WTC11 (cell line): ENCODE measurements at regions not wholly inside any gene's neighbourhood (a gene's known extent, or its start where the extent isn't known, plus 50 kb on each side); places are given as distances from the start of the nearest gene placed in this dataset.

Source experiments
- ATAC-seq: fragments of 200-7000 bp; cut with Tn5 transposase; 2 replicates; pipeline ENCODE4 v1.10.0; 2021; ENCODE audit warnings: mild to moderate bottlenecking, moderate library complexity
- CTCF ChIA-PET: fragments of 300-600 bp; sonication (Branson Sonifier 250); formaldehyde crosslinking; loops from one replicate; lab custom pipeline; 2021; ENCODE audit warnings: antibody characterized with exemption; lab: Charles Lee
- POLR2A ChIA-PET: fragments of 350-600 bp; sonication (Branson Sonifier 250); formaldehyde crosslinking; loops from one replicate; lab custom pipeline; 2021; ENCODE audit warnings: antibody characterized with exemption; lab: Charles Lee
- DNase-seq: peaks from one replicate; pipeline ENCODE4 v3.0.0; 2021; ENCODE audit warnings: low spot score
- H3K27ac Mint-ChIP-seq: 2 replicates; pipeline ENCODE4 v1.8.0; 2021; ENCODE audit warnings: mixed read lengths
- H3K27me3 Mint-ChIP-seq: 2 replicates; pipeline ENCODE4 v1.8.0; 2021; ENCODE audit warnings: low read depth, mild to moderate bottlenecking, moderate library complexity, mixed read lengths
- H3K36me3 Mint-ChIP-seq: 2 replicates; pipeline ENCODE4 v1.8.0; 2021; ENCODE audit warnings: mixed read lengths
- H3K4me1 Mint-ChIP-seq: 2 replicates; pipeline ENCODE4 v1.8.0; 2022; ENCODE audit warnings: mixed read lengths
- H3K4me3 Mint-ChIP-seq: 2 replicates; pipeline ENCODE4 v1.8.0; 2021; ENCODE audit warnings: mild to moderate bottlenecking, moderate library complexity, mixed read lengths
- H3K9me3 Mint-ChIP-seq: 2 replicates; pipeline ENCODE4 v1.8.0; 2021; ENCODE audit warnings: mixed read lengths
- ATF2 ChIP-seq: sonication (generic); formaldehyde crosslinking; IDR thresholded peaks from 2 replicates; pipeline ENCODE4 v1.8.1; 2022; ENCODE audit warnings: low read depth, missing genetic modification reagents, borderline replicate concordance
- EMX1 ChIP-seq: fragments of 250-450 bp; sonication (Bioruptor Pico); IDR thresholded peaks from 2 replicates; pipeline ENCODE4 v1.8.0; 2021; ENCODE audit warnings: mild to moderate bottlenecking
- ERG ChIP-seq: fragments of 250-450 bp; sonication (Bioruptor Pico); IDR thresholded peaks from 2 replicates; pipeline ENCODE4 v1.8.0; 2021; ENCODE audit warnings: mild to moderate bottlenecking
- GRHL2 ChIP-seq: fragments of 250-450 bp; sonication (Bioruptor Pico); IDR thresholded peaks from 2 replicates; pipeline ENCODE4 v1.8.0; 2022; ENCODE audit warnings: mild to moderate bottlenecking, moderate library complexity; ENCODE audit not compliant: insufficient replicate concordance, severe bottlenecking
- NFE2L1 ChIP-seq: sonication (generic); formaldehyde crosslinking; IDR thresholded peaks from 2 replicates; pipeline ENCODE4 v1.8.1; 2023; ENCODE audit warnings: missing genetic modification reagents
- PRDM15 ChIP-seq: sonication (generic); formaldehyde crosslinking; IDR thresholded peaks from 2 replicates; pipeline ENCODE4 v1.8.0; 2022; ENCODE audit warnings: missing genetic modification reagents
- SMAD3 ChIP-seq: sonication (generic); formaldehyde crosslinking; IDR thresholded peaks from 2 replicates; pipeline ENCODE4 v1.8.0; 2022; ENCODE audit warnings: missing genetic modification reagents, mild to moderate bottlenecking, borderline replicate concordance
- USF1 ChIP-seq: sonication (generic); formaldehyde crosslinking; IDR thresholded peaks from 2 replicates; pipeline ENCODE4 v1.8.0; 2022; ENCODE audit warnings: mild to moderate bottlenecking, missing genetic modification reagents
- ZNF232 ChIP-seq: sonication (generic); formaldehyde crosslinking; IDR thresholded peaks from 2 replicates; pipeline ENCODE4 v1.8.0; 2022; ENCODE audit warnings: mild to moderate bottlenecking, missing genetic modification reagents
- ZNF317 ChIP-seq: sonication (generic); formaldehyde crosslinking; IDR thresholded peaks from 2 replicates; pipeline ENCODE4 v1.8.1; 2023; ENCODE audit warnings: low read depth, mild to moderate bottlenecking, moderate library complexity, missing genetic modification reagents, borderline replicate concordance
- TF ChIP-seq, protein P1 (sequence below): sonication (generic); formaldehyde crosslinking; IDR thresholded peaks from 2 replicates; pipeline ENCODE4 v1.8.0; 2023; ENCODE audit warnings: mild to moderate bottlenecking, missing genetic modification reagents
- TF ChIP-seq, protein P2 (sequence below): sonication (generic); formaldehyde crosslinking; IDR thresholded peaks from 2 replicates; pipeline ENCODE4 v1.8.1; 2023; ENCODE audit warnings: mild to moderate bottlenecking, missing genetic modification reagents, moderate library complexity
- TF ChIP-seq, protein P3 (sequence below): sonication (generic); formaldehyde crosslinking; IDR thresholded peaks from 2 replicates; pipeline ENCODE4 v1.8.1; 2022; ENCODE audit warnings: missing genetic modification reagents, borderline replicate concordance

GRCh38 chr2:11953258-11953657, 206.8 kb downstream of the LPIN1 start (continued):
- TF ChIP-seq USF1 (CRISPR knock-in tag) (no peak), ZNF232 (CRISPR knock-in tag) (no peak)
- TF ChIP-seq, protein P1, sequence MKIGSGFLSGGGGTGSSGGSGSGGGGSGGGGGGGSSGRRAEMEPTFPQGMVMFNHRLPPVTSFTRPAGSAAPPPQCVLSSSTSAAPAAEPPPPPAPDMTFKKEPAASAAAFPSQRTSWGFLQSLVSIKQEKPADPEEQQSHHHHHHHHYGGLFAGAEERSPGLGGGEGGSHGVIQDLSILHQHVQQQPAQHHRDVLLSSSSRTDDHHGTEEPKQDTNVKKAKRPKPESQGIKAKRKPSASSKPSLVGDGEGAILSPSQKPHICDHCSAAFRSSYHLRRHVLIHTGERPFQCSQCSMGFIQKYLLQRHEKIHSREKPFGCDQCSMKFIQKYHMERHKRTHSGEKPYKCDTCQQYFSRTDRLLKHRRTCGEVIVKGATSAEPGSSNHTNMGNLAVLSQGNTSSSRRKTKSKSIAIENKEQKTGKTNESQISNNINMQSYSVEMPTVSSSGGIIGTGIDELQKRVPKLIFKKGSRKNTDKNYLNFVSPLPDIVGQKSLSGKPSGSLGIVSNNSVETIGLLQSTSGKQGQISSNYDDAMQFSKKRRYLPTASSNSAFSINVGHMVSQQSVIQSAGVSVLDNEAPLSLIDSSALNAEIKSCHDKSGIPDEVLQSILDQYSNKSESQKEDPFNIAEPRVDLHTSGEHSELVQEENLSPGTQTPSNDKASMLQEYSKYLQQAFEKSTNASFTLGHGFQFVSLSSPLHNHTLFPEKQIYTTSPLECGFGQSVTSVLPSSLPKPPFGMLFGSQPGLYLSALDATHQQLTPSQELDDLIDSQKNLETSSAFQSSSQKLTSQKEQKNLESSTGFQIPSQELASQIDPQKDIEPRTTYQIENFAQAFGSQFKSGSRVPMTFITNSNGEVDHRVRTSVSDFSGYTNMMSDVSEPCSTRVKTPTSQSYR (CRISPR knock-in tag) = no peak

- TF ChIP-seq PRDM15 = no peak
- TF ChIP-seq ATF2 = no peak
- no peak for TF ChIP-seq ERG (CRISPR knock-in tag)
- TF ChIP-seq GRHL2 (CRISPR knock-in tag) = no peak
- TF ChIP-seq NFE2L1 (CRISPR knock-in tag) = no peak
- TF ChIP-seq, protein P2, sequence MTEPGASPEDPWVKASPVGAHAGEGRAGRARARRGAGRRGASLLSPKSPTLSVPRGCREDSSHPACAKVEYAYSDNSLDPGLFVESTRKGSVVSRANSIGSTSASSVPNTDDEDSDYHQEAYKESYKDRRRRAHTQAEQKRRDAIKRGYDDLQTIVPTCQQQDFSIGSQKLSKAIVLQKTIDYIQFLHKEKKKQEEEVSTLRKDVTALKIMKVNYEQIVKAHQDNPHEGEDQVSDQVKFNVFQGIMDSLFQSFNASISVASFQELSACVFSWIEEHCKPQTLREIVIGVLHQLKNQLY (CRISPR knock-in tag) = no peak
- TF ChIP-seq, protein P3, sequence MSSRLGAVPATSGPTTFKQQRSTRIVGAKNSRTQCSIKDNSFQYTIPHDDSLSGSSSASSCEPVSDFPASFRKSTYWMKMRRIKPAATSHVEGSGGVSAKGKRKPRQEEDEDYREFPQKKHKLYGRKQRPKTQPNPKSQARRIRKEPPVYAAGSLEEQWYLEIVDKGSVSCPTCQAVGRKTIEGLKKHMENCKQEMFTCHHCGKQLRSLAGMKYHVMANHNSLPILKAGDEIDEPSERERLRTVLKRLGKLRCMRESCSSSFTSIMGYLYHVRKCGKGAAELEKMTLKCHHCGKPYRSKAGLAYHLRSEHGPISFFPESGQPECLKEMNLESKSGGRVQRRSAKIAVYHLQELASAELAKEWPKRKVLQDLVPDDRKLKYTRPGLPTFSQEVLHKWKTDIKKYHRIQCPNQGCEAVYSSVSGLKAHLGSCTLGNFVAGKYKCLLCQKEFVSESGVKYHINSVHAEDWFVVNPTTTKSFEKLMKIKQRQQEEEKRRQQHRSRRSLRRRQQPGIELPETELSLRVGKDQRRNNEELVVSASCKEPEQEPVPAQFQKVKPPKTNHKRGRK = no peak
- TF ChIP-seq ZNF317 (CRISPR knock-in tag) = no peak
- TF ChIP-seq SMAD3 (CRISPR knock-in tag) = no peak
- TF ChIP-seq EMX1 (CRISPR knock-in tag) = no peak
- DNase-seq (no peak), ATAC-seq (no peak)
- Mint-ChIP-seq H3K27ac (no peak overlapping the region), H3K9me3 (peaks cover 8% of the 10 kb centered on the region), H3K36me3 (no peaks in the 10 kb centered on the region), H3K27me3 (no peaks in the 10 kb centered on the region; the same call in 1 of the 2 replicates), H3K4me1 (peaks cover 6% of the 10 kb centered on the region), H3K4me3 (no peak overlapping the region)
- ChIA-PET POLR2A (no interaction called here), CTCF (no interaction called here)
Observed at GRCh38 chr2:11955314-11955713, 208.9 kb downstream of the LPIN1 start.
